ENCODE measurements at regions not wholly inside any gene's neighbourhood (a gene's known extent, or its start where the extent isn't known, plus 50 kb on each side); places are given as distances from the start of the nearest gene placed in this dataset.

DNA sequence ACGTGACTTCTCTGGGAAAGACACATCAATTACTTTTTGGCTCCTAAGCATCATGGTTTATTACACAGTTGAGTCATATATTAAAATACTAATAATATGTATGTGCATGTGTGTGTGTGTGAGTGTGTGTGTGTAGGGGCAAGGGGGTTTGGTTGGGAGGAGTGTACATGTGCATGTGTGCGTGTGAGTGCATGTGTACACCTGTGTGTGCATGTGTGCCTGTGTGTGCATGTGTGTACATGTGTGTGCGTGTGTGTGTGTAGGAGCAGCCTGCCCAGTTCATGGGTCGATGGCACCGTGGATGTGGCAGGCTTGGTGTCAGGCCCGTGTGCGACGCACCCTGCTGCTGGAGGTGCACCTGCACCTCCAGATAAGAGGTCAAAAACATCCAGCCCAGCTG lies 99.0 kb upstream of the SNTG2 start:
- in situ Hi-C loops (cut with HindIII; ENCODE audit: extremely low pct_ligation_motif_present, low pct_unique_long_range_greater_than_20kb) (loop anchor here (5.0 kb wide), 1 partner anchor 691 kb away; no protein-coding TSS in a partner anchor), intact Hi-C loops (cut with micrococcal nuclease; ENCODE audit: unreplicated experiment) (no loop called here)
- ChIA-PET POLR2A (no interaction called here), CTCF (ENCODE audit: low intra/inter-chr PET ratio, low total read pairs) (no interaction called here)
- Histone ChIP-seq H3K36me3 (replicated peaks in 1 of 2; ENCODE audit: control insufficient read depth in 1 of 2, insufficient read depth in 2 of 2, low read length in 2 of 2) (no peaks in the 10 kb centered on the region), H3K4me3 (replicated peaks in 1 of 3; ENCODE audit: insufficient read depth in 1 of 3, low read depth in 2 of 3, low read length in 3 of 3) (no peak overlapping the region), H3K79me2 (ENCODE audit: insufficient read depth, low read length) (no peaks in the 10 kb centered on the region), H3K27me3 (ENCODE audit: control insufficient read depth in 1 of 2, insufficient read depth in 2 of 2, low read length in 2 of 2) (peaks cover 11 to 34% of the 10 kb centered on the region in 2 experiments; a peak in 3 of 5 replicates), H2AFZ (ENCODE audit: low read length) (no peak overlapping the region), H3K4me1 (ENCODE audit: insufficient read depth, low read length) (no peaks in the 10 kb centered on the region), H4K20me1 (ENCODE audit: insufficient read depth, low read length) (no peaks in the 10 kb centered on the region), H3K9me3 (ENCODE audit: low read length) (no peaks in the 10 kb centered on the region), H3K9ac (ENCODE audit: insufficient read depth, low read depth, low read length) (no peak overlapping the region), H3K27ac (ENCODE audit: extremely low read length, insufficient read depth, low read length) (no peak overlapping the region), H3K4me2 (ENCODE audit: low read depth, low read length) (no peak overlapping the region)
- ATAC-seq, result no peak
- WGBS (ENCODE audit: low lambda C conversion rate), result 20% methylated on average over 7 of the region's 8 CpGs
- TF ChIP-seq, protein P1, sequence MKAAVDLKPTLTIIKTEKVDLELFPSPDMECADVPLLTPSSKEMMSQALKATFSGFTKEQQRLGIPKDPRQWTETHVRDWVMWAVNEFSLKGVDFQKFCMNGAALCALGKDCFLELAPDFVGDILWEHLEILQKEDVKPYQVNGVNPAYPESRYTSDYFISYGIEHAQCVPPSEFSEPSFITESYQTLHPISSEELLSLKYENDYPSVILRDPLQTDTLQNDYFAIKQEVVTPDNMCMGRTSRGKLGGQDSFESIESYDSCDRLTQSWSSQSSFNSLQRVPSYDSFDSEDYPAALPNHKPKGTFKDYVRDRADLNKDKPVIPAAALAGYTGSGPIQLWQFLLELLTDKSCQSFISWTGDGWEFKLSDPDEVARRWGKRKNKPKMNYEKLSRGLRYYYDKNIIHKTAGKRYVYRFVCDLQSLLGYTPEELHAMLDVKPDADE (CRISPR knock-in tag; IDR thresholded peaks at IDR 0.05), result no peak
- TF ChIP-seq, protein P2, sequence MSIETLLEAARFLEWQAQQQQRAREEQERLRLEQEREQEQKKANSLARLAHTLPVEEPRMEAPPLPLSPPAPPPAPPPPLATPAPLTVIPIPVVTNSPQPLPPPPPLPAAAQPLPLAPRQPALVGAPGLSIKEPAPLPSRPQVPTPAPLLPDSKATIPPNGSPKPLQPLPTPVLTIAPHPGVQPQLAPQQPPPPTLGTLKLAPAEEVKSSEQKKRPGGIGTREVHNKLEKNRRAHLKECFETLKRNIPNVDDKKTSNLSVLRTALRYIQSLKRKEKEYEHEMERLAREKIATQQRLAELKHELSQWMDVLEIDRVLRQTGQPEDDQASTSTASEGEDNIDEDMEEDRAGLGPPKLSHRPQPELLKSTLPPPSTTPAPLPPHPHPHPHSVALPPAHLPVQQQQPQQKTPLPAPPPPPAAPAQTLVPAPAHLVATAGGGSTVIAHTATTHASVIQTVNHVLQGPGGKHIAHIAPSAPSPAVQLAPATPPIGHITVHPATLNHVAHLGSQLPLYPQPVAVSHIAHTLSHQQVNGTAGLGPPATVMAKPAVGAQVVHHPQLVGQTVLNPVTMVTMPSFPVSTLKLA (IDR thresholded peaks at IDR 0.05), result peak; percentile 88
- no peak for DNase-seq (ENCODE audit: low spot score)
- BruUV-seq (replicated peaks), result no TSS peak
- no peak for FAIRE-seq

DNA sequence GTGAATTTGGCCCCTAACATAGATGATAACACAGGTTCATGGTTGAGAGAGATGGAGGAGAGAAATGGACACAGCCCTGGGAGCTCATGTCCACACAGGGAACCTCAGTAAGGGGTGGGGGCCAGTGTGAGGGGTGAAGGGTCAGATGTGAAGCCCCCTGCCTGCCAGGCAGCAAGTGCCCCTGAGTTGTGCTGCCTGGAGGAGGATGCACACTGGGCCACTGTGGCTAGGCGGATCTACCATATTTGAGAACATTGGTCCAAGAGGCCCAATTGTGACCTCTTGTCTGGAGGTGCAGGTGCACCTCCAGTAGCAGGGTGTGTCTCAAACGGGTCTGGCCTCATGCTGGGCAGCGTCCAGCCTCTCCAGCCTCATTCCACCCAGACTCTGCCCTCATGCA lies 99.6 kb upstream of the SNTG2 start:
- intact Hi-C loops (cut with micrococcal nuclease; ENCODE audit: unreplicated experiment), result no loop called here
- H4K20me1 ChIP-seq (ENCODE audit: insufficient read depth, low read length), result no peaks in the 10 kb centered on the region
- no peaks in the 10 kb centered on the region for H3K36me3 ChIP-seq (replicated peaks in 1 of 2; ENCODE audit: control insufficient read depth in 1 of 2, insufficient read depth in 2 of 2, low read length in 2 of 2)
- no peaks in the 10 kb centered on the region for H3K4me1 ChIP-seq (ENCODE audit: insufficient read depth, low read length)
- no peak overlapping the region for H3K27ac ChIP-seq (ENCODE audit: extremely low read length, insufficient read depth, low read length)
- CTCF ChIA-PET (ENCODE audit: low intra/inter-chr PET ratio, low total read pairs), result no interaction called here
- POLR2A ChIA-PET, result no interaction called here
- DNase-seq (ENCODE audit: low spot score) (no peak), ATAC-seq (no peak; the same call in 2 of the 3 replicates), FAIRE-seq (no peak)
- H3K9me3 ChIP-seq (ENCODE audit: low read length), result no peaks in the 10 kb centered on the region
- H3K79me2 ChIP-seq (ENCODE audit: insufficient read depth, low read length), result no peaks in the 10 kb centered on the region
- H3K4me3 ChIP-seq (replicated peaks in 1 of 3; ENCODE audit: insufficient read depth in 1 of 3, low read depth in 2 of 3, low read length in 3 of 3), result no peak overlapping the region
- peaks cover 11 to 35% of the 10 kb centered on the region in 2 experiments; a peak in 3 of 5 replicates for H3K27me3 ChIP-seq (ENCODE audit: control insufficient read depth in 1 of 2, insufficient read depth in 2 of 2, low read length in 2 of 2)
- in situ Hi-C loops (cut with HindIII; ENCODE audit: extremely low pct_ligation_motif_present, low pct_unique_long_range_greater_than_20kb), result loop anchor here (5.0 kb wide), 1 partner anchor 691 kb away; no protein-coding TSS in a partner anchor
- H3K4me2 ChIP-seq (ENCODE audit: low read depth, low read length), result no peak overlapping the region
- H3K9ac ChIP-seq (ENCODE audit: insufficient read depth, low read depth, low read length), result no peak overlapping the region
- no peak overlapping the region for H2AFZ ChIP-seq (ENCODE audit: low read length)
- BruUV-seq (replicated peaks), result no TSS peak
- WGBS (ENCODE audit: low lambda C conversion rate), result 10% methylated on average over 2 of the region's 3 CpGs
- TF ChIP-seq, protein P3, sequence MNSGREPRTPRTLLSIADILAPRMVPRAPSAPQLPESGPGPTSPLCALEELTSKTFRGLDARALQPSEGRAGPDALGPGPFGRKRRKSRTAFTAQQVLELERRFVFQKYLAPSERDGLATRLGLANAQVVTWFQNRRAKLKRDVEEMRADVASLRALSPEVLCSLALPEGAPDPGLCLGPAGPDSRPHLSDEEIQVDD (CRISPR knock-in tag; IDR thresholded peaks at IDR 0.05; ENCODE audit: borderline replicate concordance), result no peak
- TF ChIP-seq MTA3 (CRISPR knock-in tag; IDR thresholded peaks at IDR 0.05) (no peak), ZNF33B (CRISPR knock-in tag; IDR thresholded peaks at IDR 0.05) (no peak), KAT2B (IDR thresholded peaks at IDR 0.05; ENCODE audit: borderline replicate concordance, low read depth, low read length) (no peak), ZNF737 (CRISPR knock-in tag; IDR thresholded peaks at IDR 0.05; ENCODE audit: borderline replicate concordance) (no peak), RBAK (CRISPR knock-in tag; IDR thresholded peaks at IDR 0.05) (no peak), PHB2 (IDR thresholded peaks at IDR 0.05; ENCODE audit: partially characterized antibody) (no peak), FLYWCH1 (CRISPR knock-in tag; IDR thresholded peaks at IDR 0.05) (no peak), ZNF20 (CRISPR knock-in tag; IDR thresholded peaks at IDR 0.05) (no peak), PITX1 (CRISPR knock-in tag; IDR thresholded peaks at IDR 0.05) (no peak), GATAD2A (CRISPR knock-in tag; IDR thresholded peaks at IDR 0.05) (no peak), ZNF772 (CRISPR knock-in tag; IDR thresholded peaks at IDR 0.05) (no peak), HOXA9 (CRISPR knock-in tag; IDR thresholded peaks at IDR 0.05; ENCODE audit: borderline replicate concordance) (no peak)
- TF ChIP-seq, protein P4, sequence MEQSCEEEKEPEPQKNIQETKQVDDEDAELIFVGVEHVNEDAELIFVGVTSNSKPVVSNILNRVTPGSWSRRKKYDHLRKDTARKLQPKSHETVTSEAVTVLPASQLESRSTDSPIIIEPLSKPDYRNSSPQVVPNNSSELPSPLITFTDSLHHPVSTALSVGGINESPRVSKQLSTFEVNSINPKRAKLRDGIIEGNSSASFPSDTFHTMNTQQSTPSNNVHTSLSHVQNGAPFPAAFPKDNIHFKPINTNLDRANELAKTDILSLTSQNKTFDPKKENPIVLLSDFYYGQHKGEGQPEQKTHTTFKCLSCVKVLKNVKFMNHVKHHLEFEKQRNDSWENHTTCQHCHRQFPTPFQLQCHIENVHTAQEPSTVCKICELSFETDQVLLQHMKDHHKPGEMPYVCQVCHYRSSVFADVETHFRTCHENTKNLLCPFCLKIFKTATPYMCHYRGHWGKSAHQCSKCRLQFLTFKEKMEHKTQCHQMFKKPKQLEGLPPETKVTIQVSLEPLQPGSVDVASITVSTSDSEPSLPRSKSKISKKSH (CRISPR knock-in tag; IDR thresholded peaks at IDR 0.05; ENCODE audit: borderline replicate concordance), result no peak
